ENCODE measurements at regions not wholly inside any gene's neighbourhood (a gene's known extent, or its start where the extent isn't known, plus 50 kb on each side); places are given as distances from the start of the nearest gene placed in this dataset.
"Not testable (repeated sequence)": the region's sequence is repeated elsewhere in the genome, so short reads cannot be mapped to it uniquely, and the experiment has no call there.

DNA sequence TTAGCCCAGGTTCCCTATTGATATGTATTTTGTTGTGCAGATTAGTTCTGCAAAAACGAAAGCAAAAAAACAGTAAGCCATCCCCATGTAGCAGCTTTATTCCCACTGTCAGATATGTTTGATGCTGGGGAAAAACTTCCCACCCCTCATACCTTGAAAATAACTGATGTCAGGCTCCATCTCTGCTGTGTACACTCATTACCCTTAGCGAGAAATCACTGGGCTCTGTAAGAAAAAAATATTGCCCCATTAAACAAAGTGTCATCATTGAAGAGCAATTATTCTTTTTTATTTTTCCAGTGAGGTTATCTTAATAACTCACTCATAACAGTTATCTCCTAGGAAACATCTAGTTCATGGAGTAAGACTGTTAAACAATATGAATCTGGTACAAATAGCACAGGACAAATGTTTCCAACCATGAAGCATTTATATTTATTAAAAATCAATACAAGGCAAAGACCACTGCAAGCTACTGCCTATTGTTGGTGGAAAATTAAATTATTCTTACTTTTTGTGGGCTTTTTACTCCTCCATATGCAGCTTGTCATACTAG is 268.8 kb downstream of the LMBRD1 start:
- TF ChIP-seq, protein P1, sequence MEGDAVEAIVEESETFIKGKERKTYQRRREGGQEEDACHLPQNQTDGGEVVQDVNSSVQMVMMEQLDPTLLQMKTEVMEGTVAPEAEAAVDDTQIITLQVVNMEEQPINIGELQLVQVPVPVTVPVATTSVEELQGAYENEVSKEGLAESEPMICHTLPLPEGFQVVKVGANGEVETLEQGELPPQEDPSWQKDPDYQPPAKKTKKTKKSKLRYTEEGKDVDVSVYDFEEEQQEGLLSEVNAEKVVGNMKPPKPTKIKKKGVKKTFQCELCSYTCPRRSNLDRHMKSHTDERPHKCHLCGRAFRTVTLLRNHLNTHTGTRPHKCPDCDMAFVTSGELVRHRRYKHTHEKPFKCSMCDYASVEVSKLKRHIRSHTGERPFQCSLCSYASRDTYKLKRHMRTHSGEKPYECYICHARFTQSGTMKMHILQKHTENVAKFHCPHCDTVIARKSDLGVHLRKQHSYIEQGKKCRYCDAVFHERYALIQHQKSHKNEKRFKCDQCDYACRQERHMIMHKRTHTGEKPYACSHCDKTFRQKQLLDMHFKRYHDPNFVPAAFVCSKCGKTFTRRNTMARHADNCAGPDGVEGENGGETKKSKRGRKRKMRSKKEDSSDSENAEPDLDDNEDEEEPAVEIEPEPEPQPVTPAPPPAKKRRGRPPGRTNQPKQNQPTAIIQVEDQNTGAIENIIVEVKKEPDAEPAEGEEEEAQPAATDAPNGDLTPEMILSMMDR (IDR thresholded peaks at IDR 0.05), result no peak
- Histone ChIP-seq H3K9me3 (ENCODE audit: control insufficient read depth in 1 of 2, insufficient read depth in 1 of 2, low read length in 2 of 2) (no peaks in the 10 kb centered on the region), H3K27ac (ENCODE audit: low read depth in 1 of 2, low read length in 2 of 2) (no peak overlapping the region), H3K4me3 (ENCODE audit: low read length) (no peak overlapping the region), H3K27me3 (ENCODE audit: control insufficient read depth in 1 of 2, insufficient read depth in 2 of 2, low read length in 2 of 2) (no peaks in the 10 kb centered on the region), H3K4me1 (ENCODE audit: insufficient read depth, low read length) (no peaks in the 10 kb centered on the region), H3K36me3 (ENCODE audit: insufficient read depth, low read length) (no peaks in the 10 kb centered on the region)
- no peaks in the 10 kb centered on the region for H3K36me3 Mint-ChIP-seq (ENCODE audit: low read depth)
- DNase-seq, result no peak
- POLR2A ChIA-PET, result no interaction called here
- peaks cover 3% of the 10 kb centered on the region for H3K9me3 Mint-ChIP-seq
- CTCF ChIA-PET, result interaction anchor here (0.6 kb wide), 1 partner anchor 14 kb away, joined by 3 read pairs; no protein-coding TSS in a partner anchor
- H3K27me3 Mint-ChIP-seq, result no peaks in the 10 kb centered on the region
- no peaks in the 10 kb centered on the region for H3K4me1 Mint-ChIP-seq (ENCODE audit: low read depth)
- ATAC-seq (ENCODE audit: poor library complexity), result no peak
- no peak overlapping the region for H3K4me3 Mint-ChIP-seq
- H3K27ac Mint-ChIP-seq, result no peak overlapping the region
- intact Hi-C loops (cut with DNase I, micrococcal nuclease), result no loop called here

DNA sequence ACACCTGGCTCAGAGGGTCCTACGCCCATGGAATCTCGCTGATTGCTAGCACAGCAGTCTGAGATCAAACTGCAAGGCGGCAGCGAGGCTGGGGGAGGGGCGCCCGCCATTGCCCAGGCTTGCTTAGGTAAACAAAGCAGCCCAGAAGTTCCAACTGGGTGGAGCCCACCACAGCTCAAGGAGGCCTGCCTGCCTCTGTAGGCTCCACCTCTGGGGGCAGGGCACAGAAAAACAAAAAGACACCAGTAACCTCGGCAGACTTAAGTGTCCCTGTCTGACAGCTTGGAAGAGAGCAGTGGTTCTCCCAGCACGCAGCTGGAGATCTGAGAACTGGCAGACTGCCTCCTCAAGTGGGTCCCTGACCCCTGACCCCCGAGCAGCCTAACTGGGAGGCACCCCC is 281.3 kb downstream of the LMBRD1 start:
- H3K4me1 Mint-ChIP-seq (ENCODE audit: low read depth); H3K4me3 ChIP-seq (ENCODE audit: low read length); DNase-seq; H3K9me3 ChIP-seq (ENCODE audit: control insufficient read depth in 1 of 2, insufficient read depth in 1 of 2, low read length in 2 of 2); H3K27me3 Mint-ChIP-seq; H3K4me1 ChIP-seq (ENCODE audit: insufficient read depth, low read length); H3K9me3 Mint-ChIP-seq; H3K4me3 Mint-ChIP-seq; H3K27me3 ChIP-seq (ENCODE audit: control insufficient read depth in 1 of 2, insufficient read depth in 2 of 2, low read length in 2 of 2); POLR2A ChIA-PET; intact Hi-C loops (cut with DNase I, micrococcal nuclease); H3K36me3 ChIP-seq (ENCODE audit: insufficient read depth, low read length); H3K27ac ChIP-seq (ENCODE audit: low read depth in 1 of 2, low read length in 2 of 2); CTCF ChIA-PET; ATAC-seq (ENCODE audit: poor library complexity); H3K27ac Mint-ChIP-seq; H3K36me3 Mint-ChIP-seq (ENCODE audit: low read depth): not testable (repeated sequence)

DNA sequence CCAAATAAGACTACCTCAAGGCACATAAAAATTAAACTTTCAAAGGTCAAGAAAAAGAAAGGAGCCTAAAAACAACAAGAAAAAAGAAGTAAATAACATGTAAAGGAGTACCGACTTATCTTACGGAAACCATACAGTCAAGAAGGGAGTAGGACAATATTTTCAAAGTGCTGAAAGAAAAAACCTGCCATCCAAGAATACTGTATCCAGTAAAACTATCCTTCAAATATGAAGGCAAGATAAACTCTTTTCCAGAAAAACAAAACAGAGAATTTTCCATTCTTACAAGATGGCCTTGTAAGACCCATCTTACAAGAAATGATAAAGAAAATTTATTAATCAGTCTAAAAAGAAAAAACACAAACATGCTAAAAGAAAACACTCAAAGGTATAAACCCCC is 302.2 kb downstream of the LMBRD1 start:
- ChIA-PET POLR2A (no interaction called here), CTCF (no interaction called here)
- no peak overlapping the region for H3K27ac Mint-ChIP-seq

More for the DNA sequence above, 302.2 kb downstream of the LMBRD1 start:
- Histone ChIP-seq H3K4me3 (ENCODE audit: low read length) (no peak overlapping the region), H3K9me3 (ENCODE audit: control insufficient read depth in 1 of 2, insufficient read depth in 1 of 2, low read length in 2 of 2) (peaks cover 3 to 4% of the 10 kb centered on the region in 2 experiments), H3K36me3 (ENCODE audit: insufficient read depth, low read length) (no peaks in the 10 kb centered on the region), H3K27ac (ENCODE audit: low read depth in 1 of 2, low read length in 2 of 2) (no peak overlapping the region), H3K27me3 (ENCODE audit: control insufficient read depth in 1 of 2, insufficient read depth in 2 of 2, low read length in 2 of 2) (no peaks in the 10 kb centered on the region), H3K4me1 (ENCODE audit: insufficient read depth, low read length) (no peaks in the 10 kb centered on the region)
- H3K9me3 Mint-ChIP-seq, result peaks cover 10% of the 10 kb centered on the region
- H3K27me3 Mint-ChIP-seq, result no peaks in the 10 kb centered on the region
- TF ChIP-seq, protein P1 (IDR thresholded peaks at IDR 0.05), result no peak
- DNase-seq (no peak), ATAC-seq (ENCODE audit: poor library complexity) (no peak)
- intact Hi-C loops (cut with DNase I, micrococcal nuclease), result no loop called here
- H3K4me1 Mint-ChIP-seq (ENCODE audit: low read depth), result no peaks in the 10 kb centered on the region
- no peak overlapping the region for H3K4me3 Mint-ChIP-seq
- H3K36me3 Mint-ChIP-seq (ENCODE audit: low read depth), result no peaks in the 10 kb centered on the region

All from CD4-positive, alpha-beta T cell (primary cell).